ENCODE measurements at regions not wholly inside any gene's neighbourhood (a gene's known extent, or its start where the extent isn't known, plus 50 kb on each side); places are given as distances from the start of the nearest gene placed in this dataset.

DNA sequence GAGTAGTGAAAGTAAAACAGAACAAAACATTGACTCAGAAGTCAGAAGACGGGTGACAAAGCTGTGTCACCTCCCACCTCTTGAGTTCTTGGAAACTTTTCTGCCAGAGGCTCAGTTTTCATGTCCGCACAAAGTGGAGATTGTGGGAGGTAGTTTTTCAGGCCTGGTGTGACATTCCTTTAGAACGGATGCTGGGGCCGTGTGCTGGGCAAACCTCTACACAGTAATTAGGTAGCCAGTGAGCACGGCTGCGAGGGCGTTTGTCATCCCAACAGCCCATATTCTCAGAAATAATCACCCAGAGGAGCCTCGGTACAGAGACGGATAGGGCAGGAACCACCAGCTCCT, 1054.4 kb downstream of the TBC1D22A start:
- ChIA-PET POLR2A (no interaction called here), CTCF (no interaction called here)
- no peak overlapping the region for H3K4me3 Mint-ChIP-seq
- H3K36me3 Mint-ChIP-seq (ENCODE audit: low read depth), result no peaks in the 10 kb centered on the region
- H3K4me1 Mint-ChIP-seq, result no peaks in the 10 kb centered on the region
- no peak for DNase-seq
- no peaks in the 10 kb centered on the region for H3K27me3 Mint-ChIP-seq
- no peak overlapping the region for H3K27ac Mint-ChIP-seq
- H3K9me3 Mint-ChIP-seq, result peaks cover 4% of the 10 kb centered on the region

DNA sequence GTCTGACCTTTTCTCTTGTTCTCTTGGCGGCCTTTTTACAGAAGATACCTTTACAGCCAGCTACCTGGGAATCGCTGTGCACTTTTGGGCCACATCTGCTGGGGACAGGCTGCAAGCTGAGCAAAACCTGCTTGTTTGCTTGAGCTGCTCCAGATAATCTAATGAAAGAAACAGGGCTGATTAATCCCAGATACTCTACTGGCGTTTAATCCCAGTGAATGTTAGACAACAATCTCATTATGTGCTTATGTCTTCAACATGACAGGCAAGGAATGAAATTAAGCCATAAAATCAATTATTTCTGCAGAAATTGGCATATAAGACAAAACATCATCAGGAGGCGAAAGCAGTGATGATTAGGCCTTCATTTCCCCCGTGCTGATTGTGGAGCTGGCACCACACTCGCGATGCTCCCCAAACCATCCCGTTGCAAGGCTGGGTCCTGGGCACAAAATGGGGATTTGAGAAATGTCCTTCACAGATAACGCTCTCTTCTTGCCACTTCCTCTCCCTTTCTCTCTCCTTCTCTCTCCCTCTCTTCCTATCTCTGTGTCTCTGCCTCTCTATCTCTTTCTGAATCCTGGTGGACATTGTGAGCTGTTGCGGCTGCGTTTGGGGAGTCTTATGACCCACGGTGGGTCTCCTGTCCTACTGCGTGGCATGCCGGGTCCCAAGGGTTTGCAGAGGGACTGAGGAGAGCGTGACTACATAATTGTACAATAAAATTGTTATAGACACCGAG, 1053.8 kb downstream of the TBC1D22A start:
- POLR2A ChIA-PET, result no interaction called here
- no peak for DNase-seq
- H3K27ac Mint-ChIP-seq, result no peak overlapping the region
- peaks cover 4% of the 10 kb centered on the region for H3K9me3 Mint-ChIP-seq
- H3K4me3 Mint-ChIP-seq, result no peak overlapping the region
- H3K4me1 Mint-ChIP-seq, result no peaks in the 10 kb centered on the region
- H3K27me3 Mint-ChIP-seq, result no peaks in the 10 kb centered on the region
- H3K36me3 Mint-ChIP-seq (ENCODE audit: low read depth), result no peaks in the 10 kb centered on the region
- CTCF ChIA-PET, result no interaction called here

DNA sequence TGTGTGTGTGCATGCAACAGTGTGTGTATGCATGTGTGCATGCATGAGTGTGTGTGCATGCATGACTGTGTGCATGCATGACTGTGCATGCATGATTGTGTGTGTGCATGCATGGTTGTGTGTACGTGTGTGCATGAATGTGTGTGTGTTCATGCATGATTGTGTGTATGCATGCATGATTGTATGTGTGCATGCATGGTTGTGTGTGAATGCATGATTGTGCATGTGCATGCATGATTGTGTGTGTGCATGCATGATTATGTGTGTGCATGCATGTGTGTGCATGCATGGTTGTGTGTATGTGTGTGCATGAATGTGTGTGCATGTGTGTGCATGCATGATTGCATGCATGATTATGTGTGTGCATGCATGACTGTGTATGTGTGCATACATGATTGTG, 1052.0 kb downstream of the TBC1D22A start:
- DNase-seq, result no peak
- Mint-ChIP-seq H3K27ac (no peak overlapping the region), H3K9me3 (peaks cover 7% of the 10 kb centered on the region), H3K4me1 (no peaks in the 10 kb centered on the region), H3K36me3 (ENCODE audit: low read depth) (no peaks in the 10 kb centered on the region), H3K4me3 (no peak overlapping the region), H3K27me3 (no peaks in the 10 kb centered on the region)
- CTCF ChIA-PET, result interaction anchor here (1.0 kb wide), 1 partner anchor 15 kb away, joined by 4 read pairs; no protein-coding TSS in a partner anchor
- POLR2A ChIA-PET, result interaction anchor here (0.6 kb wide), 1 partner anchor 1040 kb away, joined by 3 read pairs; no protein-coding TSS in a partner anchor

DNA sequence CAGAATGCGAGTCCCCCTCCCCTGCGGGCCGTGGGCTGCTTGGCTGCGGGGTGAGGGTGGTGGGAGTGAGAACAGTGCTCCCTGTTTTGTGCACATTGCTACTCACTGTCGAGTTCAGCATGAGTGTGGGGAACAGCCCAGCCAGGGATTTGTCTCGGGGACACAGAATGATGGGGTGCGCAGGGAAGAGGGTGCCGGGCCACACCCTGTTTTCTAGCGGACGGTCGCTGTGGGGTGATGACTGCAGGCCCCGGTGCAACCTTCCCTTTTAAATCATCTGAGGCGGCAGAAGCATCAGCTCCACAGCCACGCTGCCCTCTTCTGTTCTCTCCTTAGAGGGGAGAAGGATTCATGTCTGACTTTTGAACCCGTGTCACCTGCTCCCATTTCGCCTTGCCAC, 1051.2 kb downstream of the TBC1D22A start:
- POLR2A ChIA-PET, result no interaction called here
- Mint-ChIP-seq H3K36me3 (ENCODE audit: low read depth) (no peaks in the 10 kb centered on the region), H3K27me3 (no peaks in the 10 kb centered on the region), H3K27ac (no peak overlapping the region), H3K4me1 (no peaks in the 10 kb centered on the region), H3K9me3 (peaks cover 7% of the 10 kb centered on the region), H3K4me3 (no peak overlapping the region)
- CTCF ChIA-PET, result no interaction called here
- no peak for DNase-seq

DNA sequence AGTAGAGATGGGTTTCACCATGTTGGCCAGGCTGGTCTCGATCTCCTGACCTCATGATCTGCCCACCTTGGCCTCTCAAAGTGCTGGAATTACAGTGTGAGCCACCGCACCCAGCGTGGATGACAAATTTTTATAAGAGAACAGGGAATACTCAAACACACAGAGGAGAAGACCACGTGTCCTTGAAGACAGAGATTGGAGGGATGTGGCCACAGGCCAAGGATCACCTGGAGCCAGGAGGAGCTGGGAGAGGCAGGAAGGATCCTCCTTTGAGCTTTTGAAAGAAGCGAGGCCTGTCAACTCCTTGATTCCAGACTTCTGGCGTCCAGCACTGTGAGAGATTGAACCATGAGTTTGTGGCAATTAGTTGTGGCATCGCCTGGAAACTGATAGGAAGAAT, 1049.5 kb downstream of the TBC1D22A start:
- no peaks in the 10 kb centered on the region for H3K4me1 Mint-ChIP-seq
- DNase-seq, result no peak
- no peak overlapping the region for H3K4me3 Mint-ChIP-seq
- H3K27me3 Mint-ChIP-seq, result no peaks in the 10 kb centered on the region
- H3K9me3 Mint-ChIP-seq, result peaks cover 7% of the 10 kb centered on the region
- POLR2A ChIA-PET, result no interaction called here
- no peaks in the 10 kb centered on the region for H3K36me3 Mint-ChIP-seq (ENCODE audit: low read depth)
- no peak overlapping the region for H3K27ac Mint-ChIP-seq
- CTCF ChIA-PET, result no interaction called here

DNA sequence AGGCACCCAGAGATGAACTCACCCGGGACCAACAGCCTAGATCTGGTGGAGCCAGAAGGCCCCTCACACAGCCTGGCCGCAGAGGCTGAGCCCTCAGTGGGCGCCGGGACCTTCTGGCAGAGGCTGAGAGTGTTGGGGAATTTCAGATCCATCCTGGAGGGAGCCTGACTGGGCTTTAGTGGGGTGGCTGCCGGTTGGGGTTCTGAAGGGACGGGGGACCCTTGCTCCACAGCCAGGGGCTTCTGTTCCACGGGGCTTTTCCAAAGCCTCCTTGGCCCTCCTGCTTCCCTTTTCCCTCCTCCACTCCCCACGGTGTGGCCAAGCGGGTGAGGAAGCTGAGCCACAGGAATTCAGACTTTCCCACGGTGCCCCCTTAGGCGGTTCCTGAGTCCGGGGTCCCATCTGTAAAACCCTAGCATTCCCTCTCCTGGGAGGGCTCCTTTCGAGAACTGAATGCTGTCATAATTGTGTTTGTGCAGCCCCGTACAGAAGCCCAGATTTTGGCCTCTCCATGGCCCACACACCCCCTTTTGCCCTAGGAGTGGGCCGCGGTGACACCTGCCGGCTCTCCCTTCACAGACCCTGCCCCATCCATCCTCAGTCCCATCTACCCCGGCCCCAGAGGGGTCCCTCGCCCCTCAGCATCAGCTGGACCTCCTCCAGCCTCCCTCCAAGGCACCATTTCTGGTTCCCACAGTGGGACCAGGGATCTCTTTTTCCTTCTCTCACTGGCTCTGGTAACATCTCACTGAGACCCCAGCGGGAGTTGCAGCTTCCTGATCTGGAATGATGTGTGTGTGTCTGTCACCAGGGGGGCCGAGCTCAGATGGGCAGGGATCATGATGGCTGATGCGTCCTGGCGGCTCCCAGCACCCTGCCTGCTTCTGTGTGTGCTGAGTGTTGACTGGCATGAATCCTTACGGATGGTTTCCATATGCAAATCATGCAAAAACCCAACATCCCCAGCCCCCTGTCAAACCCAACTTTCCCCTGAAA, 1048.4 kb downstream of the TBC1D22A start:
- ChIA-PET POLR2A (no interaction called here), CTCF (no interaction called here)
- Mint-ChIP-seq H3K4me3 (no peak overlapping the region), H3K27me3 (no peaks in the 10 kb centered on the region), H3K36me3 (ENCODE audit: low read depth) (no peaks in the 10 kb centered on the region), H3K9me3 (peaks cover 7% of the 10 kb centered on the region), H3K4me1 (no peaks in the 10 kb centered on the region), H3K27ac (no peak overlapping the region)
- no peak for DNase-seq

DNA sequence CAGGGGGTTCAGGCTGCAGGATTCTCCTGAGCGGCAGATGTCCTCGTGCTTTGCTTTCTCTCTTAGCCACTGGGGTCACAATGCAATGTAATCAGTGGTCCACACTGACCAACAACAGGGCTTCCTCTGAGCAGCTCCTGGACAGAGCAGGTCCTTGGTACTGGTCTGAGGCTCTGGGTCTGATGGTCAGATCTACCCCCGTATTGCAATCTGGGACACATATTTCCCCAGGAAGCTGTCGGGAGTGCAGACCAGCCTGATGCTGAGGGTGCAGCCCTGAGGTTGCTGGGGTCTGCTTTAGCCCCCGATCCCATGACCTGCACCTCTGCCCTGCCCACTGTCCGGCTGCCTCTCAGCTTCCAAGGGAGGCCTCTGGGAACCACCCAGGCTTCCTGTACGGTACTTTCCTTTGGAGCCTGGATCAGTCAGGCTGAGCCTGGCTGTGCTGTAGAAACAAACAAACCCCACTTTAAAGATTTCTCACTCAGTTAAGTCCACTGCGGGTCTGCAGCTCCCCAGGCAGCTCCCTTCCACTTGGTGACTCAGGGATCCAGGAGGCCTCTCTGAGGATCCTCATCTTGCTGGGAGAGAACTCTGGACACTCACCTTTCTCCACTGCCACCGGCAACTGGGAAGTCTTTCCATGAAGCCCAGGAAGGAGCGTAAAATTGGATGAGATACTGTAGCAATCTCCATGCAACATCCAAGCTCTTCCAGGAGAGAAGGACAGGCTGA, 1046.6 kb downstream of the TBC1D22A start:
- POLR2A ChIA-PET, result no interaction called here

DNA sequence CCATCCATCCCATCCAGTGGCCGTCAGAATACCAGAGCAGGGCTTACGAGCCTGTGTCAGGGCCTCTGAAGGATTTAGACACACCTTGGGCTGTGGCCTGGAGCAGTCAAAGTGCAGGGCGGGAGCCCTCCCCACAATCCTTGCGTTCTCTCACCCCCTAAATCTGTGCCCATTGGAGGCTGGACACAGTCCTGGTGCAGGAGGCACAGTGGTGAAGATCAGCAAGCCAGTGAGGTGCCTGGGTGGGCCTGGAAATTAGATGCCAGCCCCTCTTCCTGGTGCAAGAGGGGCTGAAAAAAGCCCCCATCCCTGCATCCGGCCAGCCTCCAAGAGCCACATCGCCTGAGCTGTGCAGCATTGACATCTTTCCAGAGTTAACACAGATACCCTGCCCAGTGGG, 1045.8 kb downstream of the TBC1D22A start:
- Mint-ChIP-seq H3K36me3 (ENCODE audit: low read depth) (no peaks in the 10 kb centered on the region), H3K4me1 (no peaks in the 10 kb centered on the region), H3K9me3 (peaks cover 4% of the 10 kb centered on the region), H3K27ac (no peak overlapping the region), H3K4me3 (no peak overlapping the region), H3K27me3 (no peaks in the 10 kb centered on the region)
- DNase-seq, result no peak
- ChIA-PET POLR2A (no interaction called here), CTCF (no interaction called here)

More for the DNA sequence above, 1046.6 kb downstream of the TBC1D22A start:
- Mint-ChIP-seq H3K4me3 (no peak overlapping the region), H3K4me1 (no peaks in the 10 kb centered on the region), H3K27me3 (no peaks in the 10 kb centered on the region), H3K9me3 (peaks cover 4% of the 10 kb centered on the region), H3K27ac (no peak overlapping the region), H3K36me3 (ENCODE audit: low read depth) (no peaks in the 10 kb centered on the region)
- no peak for DNase-seq
- CTCF ChIA-PET, result no interaction called here

DNA sequence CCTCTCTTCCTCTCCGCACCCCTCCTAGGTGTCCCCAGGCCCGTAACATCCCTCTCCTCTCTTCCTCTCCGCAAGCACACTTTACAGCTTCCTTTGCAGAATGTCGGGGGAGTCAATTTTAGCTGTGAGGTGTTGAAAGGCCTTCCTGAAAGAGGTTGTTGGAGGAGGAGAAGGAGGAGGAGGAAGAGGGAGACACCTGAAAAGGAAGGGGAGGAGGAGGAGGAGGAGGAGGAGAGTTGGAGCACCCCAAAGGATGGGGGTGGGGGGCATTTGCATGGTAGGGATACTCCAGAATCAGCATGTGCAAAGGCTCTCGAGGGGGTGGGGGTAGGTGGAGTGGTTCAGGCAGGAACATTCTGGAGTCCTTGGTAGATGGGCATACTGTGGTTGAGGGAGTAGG, 1045.1 kb downstream of the TBC1D22A start:
- no peak for DNase-seq
- no peak overlapping the region for H3K4me3 Mint-ChIP-seq
- peaks cover 4% of the 10 kb centered on the region for H3K9me3 Mint-ChIP-seq
- H3K27ac Mint-ChIP-seq, result no peak overlapping the region
- ChIA-PET POLR2A (no interaction called here), CTCF (no interaction called here)
- no peaks in the 10 kb centered on the region for H3K27me3 Mint-ChIP-seq
- no peaks in the 10 kb centered on the region for H3K4me1 Mint-ChIP-seq
- no peaks in the 10 kb centered on the region for H3K36me3 Mint-ChIP-seq (ENCODE audit: low read depth)

DNA sequence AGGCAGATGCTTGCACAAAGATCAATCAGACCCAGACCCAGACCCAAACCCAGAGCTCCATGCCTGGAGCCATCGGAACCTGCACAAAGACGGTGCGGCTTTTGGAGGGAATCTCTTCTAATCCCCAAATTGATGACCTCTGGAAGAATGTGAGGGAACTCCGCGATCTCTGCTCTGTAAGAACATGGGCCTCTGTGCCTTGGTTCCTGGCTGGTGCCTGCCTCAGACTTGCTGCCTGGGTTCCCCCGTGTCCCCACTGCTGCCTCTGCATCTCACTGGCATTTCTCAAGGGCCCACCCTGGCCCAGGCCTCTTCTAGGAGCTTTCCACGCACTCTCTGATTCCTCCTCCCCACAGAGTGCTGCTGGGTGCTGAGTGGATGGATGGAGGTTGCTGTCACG, 1044.4 kb downstream of the TBC1D22A start:
- no peaks in the 10 kb centered on the region for H3K4me1 Mint-ChIP-seq
- no peak overlapping the region for H3K27ac Mint-ChIP-seq
- POLR2A ChIA-PET, result no interaction called here
- no peak overlapping the region for H3K4me3 Mint-ChIP-seq
- CTCF ChIA-PET, result no interaction called here
- no peaks in the 10 kb centered on the region for H3K36me3 Mint-ChIP-seq (ENCODE audit: low read depth)
- DNase-seq, result no peak
- peaks cover 4% of the 10 kb centered on the region for H3K9me3 Mint-ChIP-seq
- no peaks in the 10 kb centered on the region for H3K27me3 Mint-ChIP-seq

DNA sequence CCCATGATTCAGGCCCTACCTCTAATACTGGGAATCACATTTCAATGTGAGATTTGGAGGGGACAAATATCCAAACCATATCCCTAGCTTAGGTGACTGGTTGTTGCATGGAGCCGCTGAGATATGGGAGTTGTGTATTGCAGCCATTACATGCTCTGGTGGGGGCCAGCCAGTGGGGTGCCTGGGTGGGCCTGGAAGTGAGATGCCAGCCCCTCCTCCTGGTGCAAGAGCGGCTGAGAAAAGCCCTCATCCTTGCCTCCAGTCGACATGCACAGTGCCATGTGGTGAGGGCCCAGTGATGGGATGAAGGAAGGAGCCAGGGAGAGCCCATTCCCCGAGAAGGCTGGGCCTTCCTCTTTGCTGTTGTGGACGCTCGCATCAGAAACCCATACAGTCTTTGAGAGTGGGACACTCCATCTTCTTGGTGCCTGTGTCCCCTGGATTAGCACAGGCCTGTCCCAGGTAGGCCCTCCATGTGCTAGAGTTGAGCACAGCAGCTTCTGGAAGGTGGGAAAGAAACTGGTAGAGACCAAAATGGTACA, 1043.0 kb downstream of the TBC1D22A start:
- H3K4me3 Mint-ChIP-seq, result no peak overlapping the region
- no peak for DNase-seq
- no peak overlapping the region for H3K27ac Mint-ChIP-seq
- no peaks in the 10 kb centered on the region for H3K4me1 Mint-ChIP-seq
- peaks cover 4% of the 10 kb centered on the region for H3K9me3 Mint-ChIP-seq
- ChIA-PET CTCF (no interaction called here), POLR2A (no interaction called here)
- peaks cover 2% of the 10 kb centered on the region for H3K27me3 Mint-ChIP-seq
- no peaks in the 10 kb centered on the region for H3K36me3 Mint-ChIP-seq (ENCODE audit: low read depth)

DNA sequence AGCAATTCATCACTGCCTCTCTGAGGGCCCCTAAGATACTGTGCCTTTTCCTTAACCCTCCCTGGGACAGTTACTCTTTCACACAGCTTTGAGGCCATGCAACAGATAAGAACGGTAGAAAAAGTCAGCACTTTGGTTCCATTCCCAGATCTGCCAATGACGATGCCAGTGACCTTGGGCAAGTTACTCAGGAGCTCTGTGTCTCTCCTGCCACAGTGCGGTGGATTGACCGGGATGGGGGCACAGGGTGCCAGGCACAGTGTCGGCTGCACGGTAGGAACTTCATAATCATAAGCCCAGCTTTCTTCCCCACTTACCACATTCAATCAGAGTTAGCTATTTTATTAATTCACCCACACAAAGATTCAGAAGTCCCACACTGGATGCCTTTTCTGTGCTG, 1041.8 kb downstream of the TBC1D22A start:
- DNase-seq, result no peak
- no peaks in the 10 kb centered on the region for H3K4me1 Mint-ChIP-seq
- no peaks in the 10 kb centered on the region for H3K9me3 Mint-ChIP-seq
- CTCF ChIA-PET, result no interaction called here
- H3K36me3 Mint-ChIP-seq (ENCODE audit: low read depth), result no peaks in the 10 kb centered on the region
- no peak overlapping the region for H3K4me3 Mint-ChIP-seq
- POLR2A ChIA-PET, result no interaction called here
- H3K27me3 Mint-ChIP-seq, result peaks cover 7% of the 10 kb centered on the region
- no peak overlapping the region for H3K27ac Mint-ChIP-seq

DNA sequence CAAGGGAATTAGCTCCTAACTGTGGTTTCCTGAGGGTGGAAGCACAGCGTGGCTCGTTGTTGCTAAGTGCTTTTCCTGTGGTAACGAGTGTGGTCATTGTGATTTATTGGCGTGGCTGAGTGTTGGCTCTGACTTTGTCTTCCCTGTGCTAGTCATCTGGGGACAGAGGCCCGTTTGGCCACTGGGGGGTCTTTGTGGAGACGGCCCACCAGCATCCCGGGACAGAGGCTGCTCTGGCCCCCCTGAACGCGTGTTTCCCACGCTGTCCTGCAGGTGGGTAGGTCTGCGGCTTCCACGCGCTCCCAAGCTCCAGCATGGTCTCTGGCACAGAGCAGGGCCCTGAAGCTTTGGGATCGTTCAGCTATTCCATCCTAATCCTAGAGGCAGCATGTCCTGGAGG, 1040.0 kb downstream of the TBC1D22A start:
- CTCF ChIA-PET, result no interaction called here
- no peak overlapping the region for H3K4me3 Mint-ChIP-seq
- DNase-seq, result no peak

More for the DNA sequence above, 1040.0 kb downstream of the TBC1D22A start:
- POLR2A ChIA-PET, result no interaction called here
- no peaks in the 10 kb centered on the region for H3K4me1 Mint-ChIP-seq
- H3K27ac Mint-ChIP-seq, result no peak overlapping the region
- peaks cover 7% of the 10 kb centered on the region for H3K27me3 Mint-ChIP-seq
- H3K36me3 Mint-ChIP-seq (ENCODE audit: low read depth), result no peaks in the 10 kb centered on the region
- peaks cover 2% of the 10 kb centered on the region for H3K9me3 Mint-ChIP-seq

All from activated CD4-positive, alpha-beta T cell treated with anti-CD3 and anti-CD28 coated beads, Interleukin-2, amount 10 ng/mL, durations not matched to agents 7 days and 5 days (primary cell).